ENCODE measurements at regions not wholly inside any gene's neighbourhood (a gene's known extent, or its start where the extent isn't known, plus 50 kb on each side); places are given as distances from the start of the nearest gene placed in this dataset.

DNA sequence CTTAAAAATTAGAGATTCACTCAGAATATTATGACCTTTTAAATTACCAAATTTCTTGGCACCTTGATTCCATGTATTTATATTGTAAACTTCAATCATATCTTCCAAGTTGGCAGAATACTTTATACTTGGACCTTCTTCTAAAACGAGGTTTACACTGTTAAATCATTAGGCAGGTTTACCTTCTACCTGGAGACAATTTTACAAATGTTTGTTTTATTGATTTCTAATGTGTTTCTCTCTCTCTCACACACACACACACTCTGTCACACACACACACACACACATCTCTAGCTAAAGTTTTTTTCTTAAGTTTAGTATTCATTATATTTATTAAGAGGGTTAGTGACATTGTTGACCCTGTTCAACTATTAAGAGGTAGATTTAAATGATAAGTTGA, 1155.6 kb downstream of the NSUN3 start:
- TF ChIP-seq, protein P1, sequence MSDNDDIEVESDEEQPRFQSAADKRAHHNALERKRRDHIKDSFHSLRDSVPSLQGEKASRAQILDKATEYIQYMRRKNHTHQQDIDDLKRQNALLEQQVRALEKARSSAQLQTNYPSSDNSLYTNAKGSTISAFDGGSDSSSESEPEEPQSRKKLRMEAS (IDR thresholded peaks at IDR 0.05; ENCODE audit: low read depth, low read length), result no peak
- TF ChIP-seq, protein P2, sequence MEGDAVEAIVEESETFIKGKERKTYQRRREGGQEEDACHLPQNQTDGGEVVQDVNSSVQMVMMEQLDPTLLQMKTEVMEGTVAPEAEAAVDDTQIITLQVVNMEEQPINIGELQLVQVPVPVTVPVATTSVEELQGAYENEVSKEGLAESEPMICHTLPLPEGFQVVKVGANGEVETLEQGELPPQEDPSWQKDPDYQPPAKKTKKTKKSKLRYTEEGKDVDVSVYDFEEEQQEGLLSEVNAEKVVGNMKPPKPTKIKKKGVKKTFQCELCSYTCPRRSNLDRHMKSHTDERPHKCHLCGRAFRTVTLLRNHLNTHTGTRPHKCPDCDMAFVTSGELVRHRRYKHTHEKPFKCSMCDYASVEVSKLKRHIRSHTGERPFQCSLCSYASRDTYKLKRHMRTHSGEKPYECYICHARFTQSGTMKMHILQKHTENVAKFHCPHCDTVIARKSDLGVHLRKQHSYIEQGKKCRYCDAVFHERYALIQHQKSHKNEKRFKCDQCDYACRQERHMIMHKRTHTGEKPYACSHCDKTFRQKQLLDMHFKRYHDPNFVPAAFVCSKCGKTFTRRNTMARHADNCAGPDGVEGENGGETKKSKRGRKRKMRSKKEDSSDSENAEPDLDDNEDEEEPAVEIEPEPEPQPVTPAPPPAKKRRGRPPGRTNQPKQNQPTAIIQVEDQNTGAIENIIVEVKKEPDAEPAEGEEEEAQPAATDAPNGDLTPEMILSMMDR (IDR thresholded peaks at IDR 0.05; ENCODE audit: low read depth, low read length), result no peak
- TF ChIP-seq POLR2A (IDR thresholded peaks at IDR 0.05; ENCODE audit: extremely low read depth, insufficient read length), result no peak
